ENCODE measurements at regions not wholly inside any gene's neighbourhood (a gene's known extent, or its start where the extent isn't known, plus 50 kb on each side); places are given as distances from the start of the nearest gene placed in this dataset.
"Not testable (repeated sequence)": the region's sequence is repeated elsewhere in the genome, so short reads cannot be mapped to it uniquely, and the experiment has no call there.

GRCh38 chr6:133754298-133754697 lies 134.6 kb upstream of the TCF21 start:
- DNase-seq (ENCODE audit: low spot score) = no peak

GRCh38 chr6:133756078-133756695 lies 132.7 kb upstream of the TCF21 start:
- no peak for DNase-seq (ENCODE audit: low spot score)

GRCh38 chr6:133757335-133757734 lies 131.6 kb upstream of the TCF21 start:
- no peak for DNase-seq (ENCODE audit: low spot score)

GRCh38 chr6:133758815-133759335 lies 130.0 kb upstream of the TCF21 start:
- no peak for DNase-seq (ENCODE audit: low spot score)

GRCh38 chr6:133759524-133759923 lies 129.4 kb upstream of the TCF21 start:
- DNase-seq (ENCODE audit: low spot score) = no peak

GRCh38 chr6:133761706-133762105 lies 127.2 kb upstream of the TCF21 start:
- DNase-seq (ENCODE audit: low spot score) = no peak

- no peak for DNase-seq (ENCODE audit: low spot score)
Measured at GRCh38 chr6:133764008-133764753, 124.7 kb upstream of the TCF21 start.

- no peak for DNase-seq (ENCODE audit: low spot score)
Measured at GRCh38 chr6:133764754-133765208, 124.1 kb upstream of the TCF21 start.

GRCh38 chr6:133767357-133767970 lies 121.4 kb upstream of the TCF21 start:
- no peak for DNase-seq (ENCODE audit: low spot score)

GRCh38 chr6:133768656-133769295 lies 120.1 kb upstream of the TCF21 start:
- DNase-seq (ENCODE audit: low spot score) = no peak

- no peak for DNase-seq (ENCODE audit: low spot score)
Measured at GRCh38 chr6:133769463-133769862, 119.5 kb upstream of the TCF21 start.

GRCh38 chr6:133772567-133772966 lies 116.3 kb upstream of the TCF21 start:
- no peak for DNase-seq (ENCODE audit: low spot score)

- no peak for DNase-seq (ENCODE audit: low spot score)
Measured at GRCh38 chr6:133773776-133774175, 115.1 kb upstream of the TCF21 start.

- DNase-seq (ENCODE audit: low spot score) = no peak
Measured at GRCh38 chr6:133774356-133774755, 114.6 kb upstream of the TCF21 start.

GRCh38 chr6:133778414-133779130 lies 110.3 kb upstream of the TCF21 start:
- no peak for DNase-seq (ENCODE audit: low spot score)

- no peak for DNase-seq (ENCODE audit: low spot score)
Measured at GRCh38 chr6:133779916-133780695, 108.8 kb upstream of the TCF21 start.

- DNase-seq (ENCODE audit: low spot score) = no peak
Measured at GRCh38 chr6:133786016-133786415, 102.9 kb upstream of the TCF21 start.

- DNase-seq (ENCODE audit: low spot score) = peak; percentile 31
Measured at GRCh38 chr6:133787122-133787521, 101.8 kb upstream of the TCF21 start.

GRCh38 chr6:133787859-133788505 lies 100.9 kb upstream of the TCF21 start:
- DNase-seq (ENCODE audit: low spot score) = no peak

- no peak for DNase-seq (ENCODE audit: low spot score)
Measured at GRCh38 chr6:133788556-133788955, 100.4 kb upstream of the TCF21 start.

GRCh38 chr6:133789449-133789848 lies 99.5 kb upstream of the TCF21 start:
- not testable (repeated sequence) for DNase-seq (ENCODE audit: low spot score)
